IMR-90 (cell line): ENCODE measurements at regions not wholly inside any gene's neighbourhood (a gene's known extent, or its start where the extent isn't known, plus 50 kb on each side); places are given as distances from the start of the nearest gene placed in this dataset.

Experiments
- BHLHE40 ChIP-seq: fragments of 150-350 bp; IDR thresholded peaks from 2 replicates; pipeline ENCODE4 v1.6.1; 2016; ENCODE audit warnings: mild to moderate bottlenecking, low read depth, low read length
- CEBPB ChIP-seq: IDR thresholded peaks from 2 replicates; pipeline ENCODE4 v1.6.1; 2012; ENCODE audit warnings: low read depth, low read length, improper control_type of control experiment
- CTCF ChIP-seq: conservative IDR thresholded peaks from 2 replicates; pipeline ENCODE4 v1.5.1; 2012; ENCODE audit warnings: mild to moderate bottlenecking, low read depth, low read length, improper control_type of control experiment
- FOS ChIP-seq: fragments of 150-350 bp; IDR thresholded peaks from 2 replicates; pipeline ENCODE4 v1.6.1; 2016; ENCODE audit warnings: low read depth, low read length
- MAFK ChIP-seq: IDR thresholded peaks from 2 replicates; pipeline ENCODE4 v1.6.1; 2012; ENCODE audit warnings: low read depth, low read length, improper control_type of control experiment
- MAZ ChIP-seq: IDR thresholded peaks from 2 replicates; pipeline ENCODE4 v1.6.1; 2012; ENCODE audit warnings: low read depth, mild to moderate bottlenecking, low read length, improper control_type of control experiment, moderate library complexity, borderline replicate concordance
- MXI1 ChIP-seq: IDR thresholded peaks from 2 replicates; pipeline ENCODE4 v1.6.1; 2012; ENCODE audit warnings: low read depth, mild to moderate bottlenecking, low read length, moderate library complexity, borderline replicate concordance
- NFE2L2 ChIP-seq: fragments of 150-350 bp; IDR thresholded peaks from 2 replicates; pipeline ENCODE4 v1.6.1; 2016; ENCODE audit warnings: low read depth, mild to moderate bottlenecking, low read length
- POLR2A ChIP-seq: IDR thresholded peaks from 2 replicates; pipeline ENCODE4 v1.6.1; 2012; ENCODE audit warnings: mild to moderate bottlenecking, low read depth, low read length
- RAD21 ChIP-seq: IDR thresholded peaks from 2 replicates; pipeline ENCODE4 v1.6.1; 2012; ENCODE audit warnings: low read length, improper control_type of control experiment
- RCOR1 ChIP-seq: IDR thresholded peaks from 2 replicates; pipeline ENCODE4 v1.6.1; 2012; ENCODE audit warnings: mild to moderate bottlenecking, low read length, improper control_type of control experiment; ENCODE audit not compliant: insufficient replicate concordance
- RFX5 ChIP-seq: IDR thresholded peaks from 2 replicates; pipeline ENCODE4 v1.8.0; 2012; ENCODE audit warnings: low read depth, mild to moderate bottlenecking, low read length, moderate library complexity
- SMC3 ChIP-seq: fragments of 150-350 bp; IDR thresholded peaks from 2 replicates; pipeline ENCODE4 v1.6.1; 2016; ENCODE audit warnings: low read depth, mild to moderate bottlenecking, antibody characterized with exemption, low read length, moderate library complexity
- USF2 ChIP-seq: fragments of 150-350 bp; IDR thresholded peaks from 2 replicates; pipeline ENCODE4 v1.6.1; 2017; ENCODE audit warnings: mild to moderate bottlenecking, antibody characterized with exemption, low read length, low read depth

- TF ChIP-seq CTCF (no peak), POLR2A (no peak), SMC3 (no peak), MAFK (no peak), RCOR1 (no peak), BHLHE40 (no peak), USF2 (no peak), RFX5 (no peak), RAD21 (no peak), MXI1 (no peak), CEBPB (no peak), NFE2L2 (no peak), FOS (no peak), MAZ (no peak)
Observed at GRCh38 chr2:114128725-114129124, 238.8 kb downstream of the ACTR3 start.
